Panc1 (cell line): ENCODE measurements at regions not wholly inside any gene's neighbourhood (a gene's known extent, or its start where the extent isn't known, plus 50 kb on each side); places are given as distances from the start of the nearest gene placed in this dataset.

Source experiments
- ATAC-seq: fragments of 200-7000 bp; cut with Tn5 transposase; 2 replicates; pipeline ENCODE4 v1.9.1; 2020; ENCODE audit warnings: mild to moderate bottlenecking, moderate library complexity
- BruUV-seq: library from RNA; stranded (reverse); fragments of 400-500 nt; replicated peaks from 2 replicates; lab custom pipeline; 2021; lab: Mats Ljungman, UMichigan
- CTCF ChIA-PET: fragments of 300-600 bp; sonication (Branson Sonifier 250); formaldehyde crosslinking; loops from one replicate; lab custom pipeline; 2022; ENCODE audit warnings: antibody characterized with exemption; lab: Charles Lee
- POLR2A ChIA-PET: fragments of 300-600 bp; sonication (Branson Sonifier 250); formaldehyde crosslinking; loops from one replicate; lab custom pipeline; 2022; ENCODE audit warnings: antibody characterized with exemption; lab: Charles Lee
- DNase-seq: peaks from one replicate; pipeline ENCODE4 v3.0.0-alpha.2; 2010; ENCODE audit warnings: low read depth, low spot score
- H3K27ac ChIP-seq: 2 replicates; pipeline ENCODE4 v1.5.1; 2011; ENCODE audit warnings: mild to moderate bottlenecking, low read length, inconsistent platforms
- H3K27me3 ChIP-seq: fragments of 200-500 bp; sonication (Bioruptor generic); 2 replicates; pipeline ENCODE4 v1.6.0; 2014; ENCODE audit warnings: low read length, inconsistent platforms; ENCODE audit not compliant: control insufficient read depth, insufficient read depth
- H3K36me3 ChIP-seq: fragments of 200-500 bp; sonication (Bioruptor generic); 2 replicates; pipeline ENCODE4 v1.5.1; 2014; ENCODE audit warnings: inconsistent platforms, mild to moderate bottlenecking, low read length, moderate library complexity; ENCODE audit not compliant: control insufficient read depth, insufficient read depth
- H3K4me1 ChIP-seq: 2 replicates; pipeline ENCODE4 v1.5.1; 2011; ENCODE audit warnings: inconsistent platforms, mild to moderate bottlenecking, low read length, moderate library complexity; ENCODE audit not compliant: control insufficient read depth, insufficient read depth
- H3K4me3 ChIP-seq, 2 experiments: 2 replicates each; pipeline ENCODE4 v1.5.1; 2011 to 2012; ENCODE audit warnings: low read depth in 2 of 2, low read length in 2 of 2, mild to moderate bottlenecking in 2 of 2, inconsistent platforms in 1 of 2, moderate library complexity in 1 of 2
- H3K9me3 ChIP-seq: fragments of 200-500 bp; sonication (Bioruptor generic); 2 replicates; pipeline ENCODE4 v1.5.1; 2014; ENCODE audit warnings: low read depth, mild to moderate bottlenecking, inconsistent platforms, low read length, moderate library complexity; ENCODE audit not compliant: control insufficient read depth, insufficient read depth
- POLR2AphosphoS5 ChIP-seq: IDR thresholded peaks from 2 replicates; pipeline ENCODE4 v1.6.1; 2012; ENCODE audit warnings: mild to moderate bottlenecking, low read depth, low read length, moderate library complexity
- SIN3A ChIP-seq: IDR thresholded peaks from 2 replicates; pipeline ENCODE4 v1.6.1; 2012; ENCODE audit warnings: low read depth, mild to moderate bottlenecking, low read length, moderate library complexity, borderline replicate concordance; ENCODE audit not compliant: insufficient read depth
- TCF7L2 ChIP-seq: IDR thresholded peaks from 2 replicates; pipeline ENCODE4 v1.6.1; 2011; ENCODE audit warnings: mild to moderate bottlenecking, low read depth, low read length, inconsistent platforms
- in situ Hi-C: cut with HindIII; loops from 2 replicates; pipeline ENCODE4 v1.10.0; 2016; ENCODE audit warnings: low sequenced_read_pairs, low pct_unique_long_range_greater_than_20kb
- intact Hi-C: fragments of 100-400 bp; cut with micrococcal nuclease; formaldehyde crosslinking; loops from one replicate; pipeline ENCODE4 v1.10.0; 2022; ENCODE audit not compliant: unreplicated experiment
- TF ChIP-seq, protein P1 (sequence below): fragments of 450-650 bp; IDR thresholded peaks from 2 replicates; pipeline ENCODE4 v1.5.1; 2017; ENCODE audit warnings: mild to moderate bottlenecking
- TF ChIP-seq, protein P2 (sequence below), 2 experiments: IDR thresholded peaks; 2 replicates each; pipeline ENCODE4 v1.6.1; 2011 to 2012; ENCODE audit warnings: low read depth in 2 of 2, control low read depth in 1 of 2, low read length in 1 of 2, mild to moderate bottlenecking in 1 of 2, moderate library complexity in 1 of 2; ENCODE audit not compliant: insufficient read depth in 1 of 2

DNA sequence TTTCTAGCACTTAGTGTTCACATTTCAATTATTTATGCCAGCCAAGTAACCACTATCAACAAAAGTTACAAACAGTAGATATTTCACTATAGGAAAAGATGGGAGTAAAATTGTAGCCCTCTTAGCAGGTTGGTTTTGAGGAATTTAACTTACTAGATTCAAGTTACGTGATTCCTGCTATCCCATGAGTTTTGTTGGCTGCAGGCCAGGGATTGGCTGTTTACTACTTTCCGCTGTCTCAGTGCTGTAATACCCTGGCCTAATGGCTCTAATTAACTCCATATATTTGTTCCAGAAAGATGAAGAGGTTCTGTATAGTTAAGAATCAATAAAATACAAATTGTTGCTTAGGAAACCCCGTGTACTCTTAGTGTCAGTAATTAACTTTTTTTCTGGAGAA is 55.5 kb upstream of the MAGED1 start:
- H3K9me3 ChIP-seq = no peaks in the 10 kb centered on the region
- ATAC-seq (no peak), DNase-seq (no peak)
- H3K4me3 ChIP-seq = no peak overlapping the region
- BruUV-seq = no TSS peak
- TF ChIP-seq SIN3A (no peak), POLR2AphosphoS5 (no peak), TCF7L2 (no peak)
- TF ChIP-seq, protein P1, sequence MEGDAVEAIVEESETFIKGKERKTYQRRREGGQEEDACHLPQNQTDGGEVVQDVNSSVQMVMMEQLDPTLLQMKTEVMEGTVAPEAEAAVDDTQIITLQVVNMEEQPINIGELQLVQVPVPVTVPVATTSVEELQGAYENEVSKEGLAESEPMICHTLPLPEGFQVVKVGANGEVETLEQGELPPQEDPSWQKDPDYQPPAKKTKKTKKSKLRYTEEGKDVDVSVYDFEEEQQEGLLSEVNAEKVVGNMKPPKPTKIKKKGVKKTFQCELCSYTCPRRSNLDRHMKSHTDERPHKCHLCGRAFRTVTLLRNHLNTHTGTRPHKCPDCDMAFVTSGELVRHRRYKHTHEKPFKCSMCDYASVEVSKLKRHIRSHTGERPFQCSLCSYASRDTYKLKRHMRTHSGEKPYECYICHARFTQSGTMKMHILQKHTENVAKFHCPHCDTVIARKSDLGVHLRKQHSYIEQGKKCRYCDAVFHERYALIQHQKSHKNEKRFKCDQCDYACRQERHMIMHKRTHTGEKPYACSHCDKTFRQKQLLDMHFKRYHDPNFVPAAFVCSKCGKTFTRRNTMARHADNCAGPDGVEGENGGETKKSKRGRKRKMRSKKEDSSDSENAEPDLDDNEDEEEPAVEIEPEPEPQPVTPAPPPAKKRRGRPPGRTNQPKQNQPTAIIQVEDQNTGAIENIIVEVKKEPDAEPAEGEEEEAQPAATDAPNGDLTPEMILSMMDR = no peak
- TF ChIP-seq, protein P2, sequence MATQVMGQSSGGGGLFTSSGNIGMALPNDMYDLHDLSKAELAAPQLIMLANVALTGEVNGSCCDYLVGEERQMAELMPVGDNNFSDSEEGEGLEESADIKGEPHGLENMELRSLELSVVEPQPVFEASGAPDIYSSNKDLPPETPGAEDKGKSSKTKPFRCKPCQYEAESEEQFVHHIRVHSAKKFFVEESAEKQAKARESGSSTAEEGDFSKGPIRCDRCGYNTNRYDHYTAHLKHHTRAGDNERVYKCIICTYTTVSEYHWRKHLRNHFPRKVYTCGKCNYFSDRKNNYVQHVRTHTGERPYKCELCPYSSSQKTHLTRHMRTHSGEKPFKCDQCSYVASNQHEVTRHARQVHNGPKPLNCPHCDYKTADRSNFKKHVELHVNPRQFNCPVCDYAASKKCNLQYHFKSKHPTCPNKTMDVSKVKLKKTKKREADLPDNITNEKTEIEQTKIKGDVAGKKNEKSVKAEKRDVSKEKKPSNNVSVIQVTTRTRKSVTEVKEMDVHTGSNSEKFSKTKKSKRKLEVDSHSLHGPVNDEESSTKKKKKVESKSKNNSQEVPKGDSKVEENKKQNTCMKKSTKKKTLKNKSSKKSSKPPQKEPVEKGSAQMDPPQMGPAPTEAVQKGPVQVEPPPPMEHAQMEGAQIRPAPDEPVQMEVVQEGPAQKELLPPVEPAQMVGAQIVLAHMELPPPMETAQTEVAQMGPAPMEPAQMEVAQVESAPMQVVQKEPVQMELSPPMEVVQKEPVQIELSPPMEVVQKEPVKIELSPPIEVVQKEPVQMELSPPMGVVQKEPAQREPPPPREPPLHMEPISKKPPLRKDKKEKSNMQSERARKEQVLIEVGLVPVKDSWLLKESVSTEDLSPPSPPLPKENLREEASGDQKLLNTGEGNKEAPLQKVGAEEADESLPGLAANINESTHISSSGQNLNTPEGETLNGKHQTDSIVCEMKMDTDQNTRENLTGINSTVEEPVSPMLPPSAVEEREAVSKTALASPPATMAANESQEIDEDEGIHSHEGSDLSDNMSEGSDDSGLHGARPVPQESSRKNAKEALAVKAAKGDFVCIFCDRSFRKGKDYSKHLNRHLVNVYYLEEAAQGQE (IDR thresholded peaks at IDR 0.05; ENCODE audit: insufficient read depth in 1 of 2, low read depth in 2 of 2, low read length in 1 of 2) = no peak
- in situ Hi-C loops (no loop called here), intact Hi-C loops (no loop called here)
- ChIA-PET CTCF (no interaction called here), POLR2A (no interaction called here)
- H3K36me3 ChIP-seq = no peaks in the 10 kb centered on the region
- H3K4me1 ChIP-seq = no peaks in the 10 kb centered on the region
- H3K27ac ChIP-seq = no peak overlapping the region
- no peaks in the 10 kb centered on the region for H3K27me3 ChIP-seq
